Large intestine (tissue), 3 donors: ENCODE measurements at regions not wholly inside any gene's neighbourhood (a gene's known extent, or its start where the extent isn't known, plus 50 kb on each side); places are given as distances from the start of the nearest gene placed in this dataset.

ENCODE experiments used
- DNase-seq, 2 donors: peaks; one replicate each; pipeline versions ENCODE4 v3.0.0 to v3.0.0-alpha.2; 2013
- H3K27ac ChIP-seq: one replicate; pipeline ENCODE4 v1.5.1; 2013; ENCODE audit warnings: low read length
- H3K27me3 ChIP-seq: 2 replicates; pipeline ENCODE4 v1.6.1; 2013; ENCODE audit warnings: low read length; ENCODE audit not compliant: control insufficient read depth, insufficient read depth
- H3K36me3 ChIP-seq: 2 replicates; pipeline ENCODE4 v1.6.1; 2013; ENCODE audit warnings: low read length; ENCODE audit not compliant: control insufficient read depth, insufficient read depth
- H3K4me1 ChIP-seq: one replicate; pipeline ENCODE4 v1.6.1; 2013; ENCODE audit warnings: low read length; ENCODE audit not compliant: control insufficient read depth, insufficient read depth
- H3K4me3 ChIP-seq: one replicate; pipeline ENCODE4 v1.5.1; 2013; ENCODE audit warnings: low read length
- H3K9me3 ChIP-seq: one replicate; pipeline ENCODE4 v1.6.1; 2013; ENCODE audit warnings: mild to moderate bottlenecking, low read depth, low read length, moderate library complexity; ENCODE audit not compliant: control insufficient read depth
- WGBS: methylation state at CpG from one replicate; pipeline ENCODE4 v1.1.5; 2013; ENCODE audit warnings: low lambda C conversion rate; ENCODE audit not compliant: insufficient coverage; 5-methylcytosine and 5-hydroxymethylcytosine counted together

GRCh38 chr20:57908226-57908625, 198.4 kb upstream of the PMEPA1 start:
- Histone ChIP-seq H3K4me1 (no peaks in the 10 kb centered on the region), H3K27me3 (no peaks in the 10 kb centered on the region), H3K36me3 (no peaks in the 10 kb centered on the region), H3K4me3 (no peak overlapping the region), H3K27ac (no peak overlapping the region), H3K9me3 (no peaks in the 10 kb centered on the region)
- no peak for DNase-seq
- no CpG with 5 or more reads among the region's 9 CpGs for WGBS

- no peak overlapping the region for H3K4me3 ChIP-seq
- no peaks in the 10 kb centered on the region for H3K4me1 ChIP-seq
- no CpG with 5 or more reads among the region's 20 CpGs for WGBS
- no peaks in the 10 kb centered on the region for H3K9me3 ChIP-seq
- no peaks in the 10 kb centered on the region for H3K27me3 ChIP-seq
- H3K36me3 ChIP-seq: no peaks in the 10 kb centered on the region
- H3K27ac ChIP-seq: no peak overlapping the region
- DNase-seq: no peak
Observed at GRCh38 chr20:57907131-57908000, 197.6 kb upstream of the PMEPA1 start.

- Histone ChIP-seq H3K27me3 (no peaks in the 10 kb centered on the region), H3K36me3 (no peaks in the 10 kb centered on the region), H3K27ac (no peak overlapping the region), H3K9me3 (no peaks in the 10 kb centered on the region), H3K4me3 (no peak overlapping the region), H3K4me1 (no peaks in the 10 kb centered on the region)
- no CpG with 5 or more reads among the region's 5 CpGs for WGBS
- DNase-seq: no peak
Observed at GRCh38 chr20:57905448-57905847, 195.6 kb upstream of the PMEPA1 start.

GRCh38 chr20:57904314-57905105, 194.7 kb upstream of the PMEPA1 start:
- no CpG with 5 or more reads among the region's 10 CpGs for WGBS
- Histone ChIP-seq H3K4me1 (no peaks in the 10 kb centered on the region), H3K4me3 (no peak overlapping the region), H3K9me3 (no peaks in the 10 kb centered on the region), H3K36me3 (no peaks in the 10 kb centered on the region), H3K27me3 (no peaks in the 10 kb centered on the region), H3K27ac (no peak overlapping the region)
- peak; percentile 35 to 52 for DNase-seq

- H3K27ac ChIP-seq: no peak overlapping the region
- no peak overlapping the region for H3K4me3 ChIP-seq
- no peaks in the 10 kb centered on the region for H3K4me1 ChIP-seq
- no peak for DNase-seq
- no CpG with 5 or more reads among the region's 1 CpG for WGBS
- no peaks in the 10 kb centered on the region for H3K36me3 ChIP-seq
- H3K9me3 ChIP-seq: no peaks in the 10 kb centered on the region
- H3K27me3 ChIP-seq: no peaks in the 10 kb centered on the region
Observed at GRCh38 chr20:57902473-57902872, 192.7 kb upstream of the PMEPA1 start.

GRCh38 chr20:57901526-57901925, 191.7 kb upstream of the PMEPA1 start:
- Histone ChIP-seq H3K27ac (no peak overlapping the region), H3K27me3 (no peaks in the 10 kb centered on the region), H3K9me3 (no peaks in the 10 kb centered on the region), H3K36me3 (no peaks in the 10 kb centered on the region), H3K4me1 (no peaks in the 10 kb centered on the region), H3K4me3 (no peak overlapping the region)
- no peak for DNase-seq
- WGBS: no CpG with 5 or more reads among the region's 4 CpGs

- Histone ChIP-seq H3K4me3 (no peak overlapping the region), H3K27ac (no peak overlapping the region), H3K9me3 (no peaks in the 10 kb centered on the region), H3K4me1 (no peaks in the 10 kb centered on the region), H3K36me3 (no peaks in the 10 kb centered on the region), H3K27me3 (no peaks in the 10 kb centered on the region)
- DNase-seq: no peak
- WGBS: 100% methylated on average over 1 of the region's 9 CpGs
Observed at GRCh38 chr20:57900226-57900905, 190.6 kb upstream of the PMEPA1 start.

GRCh38 chr20:57899554-57899953, 189.7 kb upstream of the PMEPA1 start:
- Histone ChIP-seq H3K9me3 (no peaks in the 10 kb centered on the region), H3K36me3 (no peaks in the 10 kb centered on the region), H3K4me1 (no peaks in the 10 kb centered on the region), H3K27me3 (no peaks in the 10 kb centered on the region), H3K27ac (no peak overlapping the region), H3K4me3 (no peak overlapping the region)
- no peak for DNase-seq
- WGBS: no CpG with 5 or more reads among the region's 7 CpGs

GRCh38 chr20:57898332-57898731, 188.5 kb upstream of the PMEPA1 start:
- H3K36me3 ChIP-seq: no peaks in the 10 kb centered on the region
- DNase-seq: no peak
- H3K27ac ChIP-seq: no peak overlapping the region
- H3K4me1 ChIP-seq: no peaks in the 10 kb centered on the region
- no peak overlapping the region for H3K4me3 ChIP-seq
- H3K9me3 ChIP-seq: no peaks in the 10 kb centered on the region
- no peaks in the 10 kb centered on the region for H3K27me3 ChIP-seq
- no CpG with 5 or more reads among the region's 4 CpGs for WGBS

GRCh38 chr20:57897891-57898290, 188.1 kb upstream of the PMEPA1 start:
- WGBS: no CpG with 5 or more reads among the region's 4 CpGs
- Histone ChIP-seq H3K36me3 (no peaks in the 10 kb centered on the region), H3K4me3 (no peak overlapping the region), H3K27ac (no peak overlapping the region), H3K9me3 (no peaks in the 10 kb centered on the region), H3K27me3 (peaks cover 2% of the 10 kb centered on the region), H3K4me1 (no peaks in the 10 kb centered on the region)
- DNase-seq: no peak
